PFSK-1 (cell line): ENCODE measurements at regions not wholly inside any gene's neighbourhood (a gene's known extent, or its start where the extent isn't known, plus 50 kb on each side); places are given as distances from the start of the nearest gene placed in this dataset.

Source experiments
- POLR2AphosphoS5 ChIP-seq: IDR thresholded peaks from 2 replicates; pipeline ENCODE4 v1.6.1; 2012; ENCODE audit warnings: low read depth, mild to moderate bottlenecking, control low read depth, low read length, moderate library complexity
- SIN3A ChIP-seq: IDR thresholded peaks from 2 replicates; pipeline ENCODE4 v1.6.1; 2012; ENCODE audit warnings: mild to moderate bottlenecking, low read length, moderate library complexity, borderline replicate concordance; ENCODE audit not compliant: insufficient read depth
- TAF1 ChIP-seq: IDR thresholded peaks from 2 replicates; pipeline ENCODE4 v1.6.1; 2012; ENCODE audit warnings: low read length, control low read depth, borderline replicate concordance; ENCODE audit not compliant: insufficient read depth

GRCh38 chr4:180363815-180364214 is 1879.4 kb upstream of the TENM3 start:
- no peak for TF ChIP-seq POLR2AphosphoS5
- TF ChIP-seq SIN3A: no peak
- no peak for TF ChIP-seq TAF1
